DMS114 treated with DMSO at 0.1 percent for 48 hours (cell line): ENCODE measurements at regions not wholly inside any gene's neighbourhood (a gene's known extent, or its start where the extent isn't known, plus 50 kb on each side); places are given as distances from the start of the nearest gene placed in this dataset.

Experiments
- DNase-seq: peaks from one replicate; lab custom pipeline; 2025; ENCODE audit not compliant: unreplicated experiment; lab: John Stamatoyannopoulos, UW

DNA sequence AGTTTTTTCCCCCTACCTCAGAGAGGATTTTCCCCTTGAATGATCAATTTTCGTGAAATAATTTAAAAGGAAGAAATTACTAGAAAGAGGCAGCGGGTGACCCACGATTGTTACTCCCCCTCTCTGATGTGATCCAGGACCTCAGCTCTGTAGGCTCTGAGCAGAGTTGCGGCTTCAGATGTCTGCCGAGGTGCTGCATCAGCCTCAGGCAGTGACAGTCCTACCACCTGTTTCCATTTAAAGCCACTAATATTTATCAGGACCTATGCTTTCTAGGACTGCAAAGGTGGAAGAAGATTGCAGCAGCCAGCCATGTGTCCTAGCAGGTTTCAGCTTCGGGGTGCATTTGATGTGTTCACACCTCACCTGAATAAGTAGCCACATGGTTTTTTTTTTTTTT lies 294.8 kb upstream of the C2CD4B start:
- DNase-seq: no peak

DNA sequence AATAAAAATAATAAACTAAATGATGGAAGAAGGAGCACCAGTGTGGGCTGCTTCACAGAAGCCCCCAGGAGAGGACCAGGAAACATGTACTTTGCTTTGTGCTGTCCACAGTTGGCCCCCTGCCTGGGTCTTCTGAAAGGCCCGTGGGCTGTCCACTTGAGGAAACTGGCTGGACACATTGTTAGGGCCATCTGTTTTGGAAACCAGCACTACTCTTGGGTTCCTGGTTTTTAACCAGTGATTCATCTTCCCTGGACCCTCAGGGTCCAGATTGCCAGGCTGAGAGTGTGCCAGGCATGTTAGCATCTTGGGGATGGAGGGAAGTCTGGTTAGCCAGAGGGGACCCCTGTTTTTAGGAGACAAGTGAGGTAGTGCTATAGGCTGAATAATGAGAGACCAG lies 297.2 kb upstream of the C2CD4B start:
- no peak for DNase-seq

DNA sequence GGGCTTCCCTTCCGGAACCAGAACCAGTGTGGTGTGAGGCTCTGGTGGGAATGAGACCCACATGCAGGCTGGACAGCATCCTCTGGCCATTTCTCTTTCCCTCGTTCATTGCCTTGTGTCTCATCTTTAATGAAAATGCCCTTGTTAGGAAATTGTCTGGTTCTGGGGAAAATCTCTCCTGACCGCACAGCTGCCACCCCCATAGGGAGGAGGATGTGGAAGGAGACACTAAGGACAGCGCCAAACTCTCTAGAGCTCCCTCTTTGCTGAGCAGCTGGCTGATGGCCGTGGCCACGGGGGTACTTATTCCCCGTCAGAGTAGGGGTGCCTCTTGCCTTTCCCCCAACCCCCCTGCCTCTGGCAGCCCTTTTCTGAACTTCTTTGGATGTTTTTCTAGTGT lies 297.6 kb upstream of the C2CD4B start:
- no peak for DNase-seq

DNA sequence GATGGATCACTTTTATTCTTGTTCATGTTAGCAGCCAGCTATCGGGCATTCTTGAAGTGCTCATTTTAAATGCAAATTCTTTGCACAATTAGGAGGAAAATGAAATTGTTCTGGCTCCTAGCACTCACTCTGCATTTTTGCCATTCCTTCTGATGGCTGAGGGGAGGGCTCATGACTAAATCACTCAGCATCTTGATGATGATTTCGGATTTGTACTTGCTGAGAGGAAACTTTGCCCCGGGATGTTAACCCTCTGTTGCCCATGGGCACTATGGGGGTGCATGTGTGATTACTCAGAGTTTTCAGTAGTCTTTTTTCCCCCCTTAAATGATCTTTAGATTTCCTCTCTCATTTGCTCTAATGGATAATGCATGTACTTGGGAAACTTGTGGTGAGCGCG lies 299.6 kb upstream of the C2CD4B start:
- DNase-seq: no peak

DNA sequence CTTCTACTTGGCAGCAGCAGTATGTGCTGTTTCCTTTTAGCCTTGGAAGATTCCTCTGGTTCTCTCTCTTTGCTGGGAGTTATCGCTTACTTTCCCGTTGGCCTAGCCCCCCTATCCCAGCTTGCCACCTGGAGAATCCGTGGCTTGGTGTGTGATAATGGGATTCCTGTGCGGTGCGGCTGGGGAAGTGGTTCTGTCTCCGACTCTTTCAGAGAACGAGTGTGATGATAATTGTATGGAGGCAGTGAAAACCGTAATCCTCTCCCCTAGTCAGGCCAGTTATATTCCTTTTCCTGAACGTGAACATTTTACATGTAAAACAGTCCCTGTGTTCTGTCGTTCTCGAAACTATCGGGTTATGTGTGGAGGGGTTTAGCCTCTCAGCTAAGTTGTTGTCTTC lies 300.1 kb upstream of the C2CD4B start:
- DNase-seq: no peak

DNA sequence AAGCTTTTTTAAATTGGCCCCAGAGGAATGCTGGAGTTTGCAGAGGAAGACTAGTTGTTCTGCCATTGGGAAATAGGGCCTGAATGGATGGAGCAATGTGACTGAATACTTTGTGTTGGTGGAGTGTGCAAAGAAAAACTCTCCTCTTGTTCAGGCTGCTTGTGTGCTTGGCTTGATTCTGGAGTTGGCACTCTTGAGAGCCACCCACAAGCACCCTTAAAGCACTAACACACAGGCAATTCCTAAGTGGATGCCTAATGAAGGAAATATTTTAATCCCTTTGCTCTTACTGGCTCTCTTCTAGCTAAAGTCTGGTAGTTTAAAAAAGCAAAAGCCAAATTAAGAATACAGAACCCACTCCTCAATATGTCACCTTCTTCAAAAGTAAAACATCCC lies 304.4 kb upstream of the C2CD4B start:
- no peak for DNase-seq

DNA sequence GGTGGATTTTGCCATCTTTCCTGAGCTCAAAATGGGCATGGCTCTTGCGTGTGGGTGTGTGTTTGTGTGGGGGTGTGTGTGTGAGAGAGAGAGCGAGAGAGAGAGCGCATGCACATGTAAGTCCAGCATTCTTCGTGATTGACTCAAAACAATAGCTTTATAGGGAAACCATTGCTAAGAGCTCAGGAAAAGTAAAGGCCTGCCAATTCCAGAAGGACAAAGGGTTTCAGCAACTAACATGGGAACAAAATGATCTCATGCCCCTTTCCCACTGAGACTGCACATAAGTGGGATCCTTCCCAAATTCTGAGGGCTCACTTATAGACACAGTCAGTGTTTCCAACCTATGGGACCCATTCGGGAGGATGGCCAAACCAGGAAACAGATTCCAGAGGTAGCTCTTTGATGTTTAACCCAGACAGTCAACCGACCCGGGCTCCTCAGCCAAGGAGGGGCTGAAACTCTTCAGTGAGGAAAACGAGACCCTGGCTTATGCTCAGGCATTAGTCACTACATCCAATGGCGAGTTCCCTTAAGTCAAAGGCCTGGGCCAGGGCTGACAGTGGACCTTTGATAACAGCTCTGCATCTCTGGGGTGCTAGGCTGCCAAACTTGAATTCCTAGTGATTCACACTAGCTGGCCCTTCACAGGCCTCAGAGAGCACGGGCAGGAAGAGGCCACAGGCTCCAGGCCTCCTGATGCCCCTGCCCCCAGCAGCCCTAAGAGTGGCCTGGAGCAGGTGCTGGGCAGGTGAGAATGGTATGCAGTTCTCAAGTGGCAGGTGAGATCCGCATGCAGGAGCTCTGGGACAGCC lies 305.0 kb upstream of the C2CD4B start:
- no peak for DNase-seq

DNA sequence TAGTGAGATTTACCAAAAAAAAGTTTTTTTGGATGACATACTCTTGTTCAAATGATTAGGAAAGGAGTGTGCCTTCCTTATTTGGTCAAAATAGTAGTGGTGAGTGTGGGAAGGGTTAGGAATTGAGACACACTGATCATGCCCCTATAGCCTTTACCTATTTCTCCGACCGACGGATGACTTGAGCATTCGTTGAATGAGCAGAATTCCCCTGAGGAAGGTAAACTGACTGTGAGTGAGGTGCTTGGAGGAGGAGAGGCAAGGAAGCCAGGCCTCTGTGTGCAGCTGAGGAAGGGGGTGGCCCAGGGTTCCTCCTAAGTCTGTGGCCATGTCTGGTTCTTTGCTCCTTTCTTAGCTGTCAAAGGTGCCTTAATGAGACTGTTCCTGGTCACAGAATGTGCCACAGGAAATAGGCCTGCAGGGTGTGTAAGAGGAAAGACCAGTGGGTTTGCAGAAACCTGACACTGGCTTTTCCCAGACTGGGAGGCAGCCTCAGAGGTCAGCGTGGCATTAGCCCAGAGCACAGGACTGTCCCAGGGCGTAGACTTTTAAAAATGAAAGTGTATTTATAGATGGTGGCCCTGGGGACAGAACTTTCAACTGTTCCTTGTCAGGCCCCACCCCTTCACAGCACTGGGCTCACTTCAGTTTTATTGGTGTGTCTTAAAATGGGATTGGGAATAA lies 307.7 kb upstream of the C2CD4B start:
- no peak for DNase-seq

DNA sequence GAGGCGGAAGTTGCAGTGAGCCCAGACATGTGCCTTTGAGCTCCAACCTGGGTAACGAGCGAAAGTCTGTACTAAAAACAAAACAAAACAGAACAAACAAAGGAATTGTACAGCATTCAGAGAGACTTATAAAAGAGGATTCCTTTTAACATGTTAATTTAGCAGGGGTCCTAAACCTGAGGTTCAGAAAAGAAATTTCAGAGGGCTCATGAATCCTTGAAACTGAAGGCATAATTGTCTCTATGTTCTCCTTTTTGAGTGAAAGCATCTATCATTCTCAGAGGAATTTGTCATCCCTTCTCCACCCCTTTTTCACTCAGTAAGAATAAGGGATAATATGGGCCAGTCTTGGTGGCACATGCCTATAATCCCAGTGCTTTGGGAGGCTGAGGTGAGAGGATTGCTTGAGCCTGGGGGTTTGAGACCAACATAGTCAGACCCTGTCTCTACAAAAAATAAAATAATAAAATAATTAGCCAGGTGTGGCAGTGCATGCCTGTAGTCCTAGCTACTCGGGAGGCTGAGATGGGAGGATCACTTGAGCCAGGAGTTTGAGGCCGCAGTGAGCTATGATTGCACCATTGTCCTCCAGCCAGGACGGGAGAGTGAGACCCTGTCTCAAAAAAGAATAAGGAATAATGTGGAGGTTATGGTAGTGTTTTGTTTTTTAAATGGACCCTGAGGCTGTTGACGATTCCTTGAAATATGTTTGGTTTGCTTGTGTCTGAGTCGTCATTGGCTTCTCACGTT lies 309.1 kb upstream of the C2CD4B start:
- no peak for DNase-seq

DNA sequence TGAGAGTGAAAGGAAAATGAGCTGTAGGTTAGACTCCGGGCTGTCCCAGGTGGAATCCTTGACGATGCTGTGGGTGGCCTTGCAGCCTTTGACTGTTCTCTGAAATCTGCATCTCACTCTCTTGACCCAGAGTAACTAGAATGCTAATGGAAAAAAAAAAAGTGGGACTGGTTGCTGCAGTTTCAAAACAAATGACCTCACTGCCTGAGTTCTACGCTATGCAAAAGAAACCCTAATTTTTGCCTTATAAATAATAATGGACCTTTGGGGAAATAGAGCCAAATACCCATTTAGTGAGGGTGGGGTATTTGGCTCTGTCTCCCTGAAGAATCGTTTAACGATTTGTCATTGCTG lies 309.7 kb upstream of the C2CD4B start:
- DNase-seq: no peak

DNA sequence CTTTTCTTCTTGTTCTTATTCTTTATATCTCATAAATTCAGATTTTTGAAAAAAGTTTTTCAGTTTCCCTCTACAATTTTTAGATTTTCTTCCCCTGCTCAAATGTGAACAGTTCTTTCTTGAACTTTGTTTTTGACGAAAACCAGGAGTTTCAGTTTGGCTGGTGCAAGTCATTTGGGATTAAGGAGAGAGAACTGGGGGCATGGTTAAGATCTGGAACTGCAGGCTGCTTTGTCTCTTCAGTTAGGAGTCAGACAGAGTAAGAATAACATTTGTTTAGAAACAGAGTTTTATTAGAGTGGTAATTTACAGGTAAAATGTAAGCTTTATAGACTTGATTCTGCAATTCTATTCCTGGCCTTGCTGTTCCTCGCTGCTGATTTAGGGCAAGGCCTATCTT lies 310.5 kb upstream of the C2CD4B start:
- no peak for DNase-seq

DNA sequence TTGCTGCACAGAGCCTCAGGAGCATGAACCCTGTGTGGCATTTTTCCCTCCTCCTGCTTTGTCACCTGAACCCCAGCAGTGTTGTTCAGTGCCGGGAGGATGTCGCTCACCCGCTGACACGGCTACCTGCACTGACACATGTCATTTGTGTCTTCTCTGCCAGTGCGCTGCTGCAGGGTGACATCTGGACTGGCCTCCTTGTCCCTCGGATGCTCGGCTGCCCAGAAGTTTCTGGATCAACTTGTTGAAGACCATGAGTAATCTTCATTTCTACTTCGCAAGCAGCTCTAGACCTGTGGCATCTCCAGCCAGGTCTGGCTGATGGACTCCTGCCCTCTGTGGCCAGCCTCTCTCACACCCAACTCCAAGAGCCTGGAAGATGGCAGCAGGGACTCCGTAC lies 311.1 kb upstream of the C2CD4B start:
- DNase-seq: no peak

DNA sequence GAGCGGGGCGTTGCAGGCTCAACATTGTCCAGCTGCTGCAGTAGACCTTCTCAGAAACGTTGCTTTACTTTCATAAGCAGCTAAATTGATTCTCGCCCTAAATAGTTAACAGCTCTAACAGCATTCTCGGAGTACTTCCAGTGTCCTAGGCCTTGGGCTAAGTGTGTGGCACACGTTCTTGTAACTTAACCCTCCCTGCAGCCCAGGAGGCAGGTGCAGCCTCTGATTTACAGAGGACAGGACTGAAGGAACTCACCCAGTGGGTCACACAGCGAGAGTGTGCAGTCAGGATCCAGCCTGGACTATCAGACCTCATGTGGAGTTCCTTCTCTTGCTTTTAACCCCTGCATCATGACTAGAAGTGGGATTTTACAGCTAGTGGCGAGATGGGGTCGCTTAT lies 312.8 kb upstream of the C2CD4B start:
- DNase-seq: no peak

DNA sequence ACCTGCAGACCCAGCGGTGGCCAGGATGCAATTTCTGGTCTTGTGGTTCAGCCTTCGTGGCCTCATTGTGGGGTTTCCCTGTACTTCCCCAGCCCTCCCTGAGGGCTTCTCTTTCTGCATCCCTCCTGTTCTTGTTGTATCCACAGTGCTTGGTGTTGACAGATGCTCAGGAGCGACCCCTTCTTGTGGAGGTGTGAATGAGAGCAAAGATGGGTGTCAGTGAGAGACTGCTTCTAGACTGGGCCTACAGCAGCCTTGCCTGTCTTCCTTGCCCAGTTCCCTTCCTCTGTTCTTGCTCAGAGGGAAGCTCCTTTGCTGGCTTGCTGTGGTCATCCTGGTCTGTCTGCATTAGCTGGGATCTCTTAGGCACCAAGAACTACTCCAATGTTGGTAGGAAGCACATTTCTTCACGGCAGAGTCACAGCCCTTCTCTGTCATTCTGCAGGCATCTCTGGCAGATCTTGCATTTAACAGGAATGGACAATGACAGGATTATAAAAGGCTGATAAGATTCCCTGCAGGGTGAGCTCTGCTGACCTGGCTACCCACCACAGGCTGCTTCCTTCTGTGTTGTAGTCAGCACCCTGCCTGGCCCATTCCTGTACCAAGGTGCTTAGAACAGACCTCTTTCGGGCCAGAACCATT lies 317.8 kb upstream of the C2CD4B start:
- no peak for DNase-seq

DNA sequence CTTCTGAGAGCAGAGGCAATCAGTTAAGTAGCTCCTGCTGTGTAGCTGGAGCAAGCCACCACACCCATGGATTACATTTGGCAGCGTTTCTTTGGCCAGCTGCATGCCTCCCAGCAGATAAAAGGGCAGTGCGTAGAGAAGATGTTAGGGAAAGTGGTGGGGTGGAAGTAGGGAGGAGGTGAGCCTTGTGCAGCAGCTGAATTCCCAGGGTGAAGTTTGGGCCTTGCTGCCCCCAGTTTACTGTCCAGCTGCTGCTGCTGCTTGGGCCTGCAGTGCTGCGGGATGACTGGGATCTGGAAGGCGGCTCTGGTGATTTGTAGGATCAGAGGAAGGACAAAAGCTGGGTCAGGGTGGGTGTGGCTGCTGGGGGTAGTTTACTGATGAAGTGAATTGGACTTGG lies 318.7 kb upstream of the C2CD4B start:
- DNase-seq: no peak

DNA sequence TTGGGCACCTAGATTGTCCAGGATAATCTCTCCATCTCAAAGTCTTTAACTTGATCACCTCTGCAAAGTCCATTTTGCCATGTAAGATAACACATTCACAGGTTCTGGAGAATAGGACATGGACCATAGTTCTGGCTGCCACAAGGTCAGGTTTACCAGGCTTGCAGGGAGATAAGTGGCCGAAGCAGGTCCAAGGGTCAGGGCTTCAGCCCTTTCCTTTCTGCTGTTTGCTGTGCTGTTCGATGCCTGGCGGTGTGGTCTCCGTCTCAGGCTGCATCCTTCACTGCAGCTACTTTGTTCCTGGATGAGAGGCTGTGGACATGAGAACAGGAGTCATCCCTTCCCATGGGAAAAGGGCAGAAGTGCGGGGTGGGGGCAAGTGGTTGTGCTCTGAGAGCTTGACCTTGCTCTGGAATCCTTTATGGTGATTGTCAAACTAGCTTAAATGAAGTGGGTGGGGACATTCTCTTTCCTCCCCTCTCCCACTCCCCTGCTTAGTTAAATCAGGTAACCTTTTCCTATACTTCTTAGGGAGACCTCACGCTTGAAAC lies 320.2 kb upstream of the C2CD4B start:
- no peak for DNase-seq

DNA sequence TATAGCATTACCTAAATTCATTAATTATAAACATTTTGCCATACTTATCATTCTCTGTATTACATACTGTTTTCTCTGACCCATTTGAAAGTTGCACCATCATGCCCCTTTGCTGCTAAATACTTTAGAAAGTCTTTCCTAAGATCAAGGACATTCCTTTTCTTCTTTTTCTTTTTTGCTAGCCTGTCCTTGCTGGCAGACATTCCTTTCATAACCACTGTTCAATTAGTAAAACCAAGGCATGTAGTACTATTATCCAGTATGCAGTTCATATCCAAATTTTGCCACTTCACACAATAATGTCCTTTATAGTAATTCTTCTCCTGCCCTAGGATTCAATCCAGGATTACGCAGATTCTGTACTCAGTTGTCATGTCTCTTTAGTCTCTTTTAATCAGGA lies 321.0 kb upstream of the C2CD4B start:
- DNase-seq: no peak

DNA sequence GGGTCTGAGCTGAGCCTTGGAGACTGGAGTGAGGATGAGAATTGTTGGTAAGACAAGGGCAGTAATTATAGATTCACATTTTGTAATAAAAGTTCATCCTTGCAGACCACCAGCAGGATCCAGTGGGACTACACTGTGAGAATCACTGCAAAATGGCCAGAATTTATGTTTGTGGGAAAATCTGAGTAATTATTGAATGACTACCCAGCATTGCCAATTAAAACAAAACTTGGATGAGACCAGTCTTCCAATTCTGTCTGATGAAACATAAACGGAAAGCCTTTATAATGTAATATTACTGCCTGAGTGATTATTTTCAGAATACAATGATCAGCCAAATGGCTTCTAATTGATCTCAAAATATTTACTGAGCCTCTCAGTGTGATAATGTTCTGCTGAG lies 323.3 kb upstream of the C2CD4B start:
- no peak for DNase-seq

DNA sequence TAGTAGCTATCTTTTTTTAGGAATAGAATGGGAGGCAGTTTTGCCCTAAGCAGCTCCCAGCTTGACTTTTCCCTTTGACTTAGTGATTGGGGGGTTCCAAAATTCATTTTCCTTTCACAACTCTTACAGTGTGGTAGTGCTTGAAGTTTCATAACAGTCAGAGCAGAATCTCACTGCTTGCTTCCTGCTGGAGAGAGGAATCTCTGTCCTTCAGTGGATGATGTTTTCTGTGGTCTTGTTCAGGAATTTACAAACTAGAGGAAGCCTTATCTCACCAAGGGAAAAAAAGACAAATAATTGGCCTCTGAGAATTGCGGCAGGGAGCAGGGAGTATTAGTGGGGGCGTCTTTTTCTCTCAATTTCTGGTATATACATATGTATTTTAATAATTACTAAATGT lies 326.6 kb upstream of the C2CD4B start:
- DNase-seq: no peak

DNA sequence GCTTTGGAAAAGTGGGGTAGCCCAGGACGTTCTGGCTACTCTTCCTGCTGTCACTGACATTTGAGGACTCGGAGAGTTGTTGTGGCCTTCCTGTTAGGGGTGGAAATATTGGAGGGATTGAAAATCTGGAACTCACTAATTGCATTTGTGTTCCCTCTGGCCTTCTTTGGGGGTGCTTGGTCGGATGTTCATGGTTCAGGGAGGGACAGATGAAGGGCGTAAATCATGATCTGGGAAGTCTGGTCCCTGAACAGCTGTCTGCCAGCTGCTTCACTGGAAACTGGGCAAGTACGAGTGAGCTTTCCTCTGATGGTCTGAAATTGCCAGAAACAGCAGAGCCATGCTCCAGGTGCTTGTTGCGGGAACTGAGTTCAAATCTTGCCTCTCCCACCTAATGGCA lies 327.8 kb upstream of the C2CD4B start:
- DNase-seq: no peak

DNA sequence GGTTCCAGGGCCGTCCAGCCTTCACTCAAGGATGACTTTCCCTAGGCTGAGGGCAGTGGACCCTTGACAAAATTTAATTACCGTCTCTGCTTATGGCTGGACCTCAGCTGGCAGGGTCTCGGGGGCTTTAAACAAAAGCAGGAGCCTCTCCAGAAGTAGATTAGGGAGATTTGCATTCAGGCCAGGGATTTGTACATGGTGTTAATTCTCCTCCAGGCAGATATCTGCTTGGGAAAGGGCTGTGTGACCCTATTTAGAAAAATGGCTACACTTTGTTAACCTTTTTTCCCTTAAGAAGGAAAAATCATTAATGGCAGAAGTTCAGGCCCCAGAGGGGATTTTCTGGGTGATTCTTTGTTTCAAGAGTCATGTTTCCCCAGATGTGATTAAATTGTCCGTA lies 329.1 kb upstream of the C2CD4B start:
- no peak for DNase-seq
